ENCODE measurements at regions not wholly inside any gene's neighbourhood (a gene's known extent, or its start where the extent isn't known, plus 50 kb on each side); places are given as distances from the start of the nearest gene placed in this dataset.

- Histone ChIP-seq H3K27ac (no peak overlapping the region), H3K9me2 (ENCODE audit: insufficient read depth) (no peaks in the 10 kb centered on the region), H3K27me3 (ENCODE audit: insufficient read depth, low read depth) (no peaks in the 10 kb centered on the region), H3F3A (ENCODE audit: insufficient read depth, low read depth) (no peaks in the 10 kb centered on the region), H3K4me1 (replicated peaks; ENCODE audit: insufficient read depth) (no peaks in the 10 kb centered on the region), H3K79me2 (ENCODE audit: low read depth) (no peaks in the 10 kb centered on the region), H4K20me1 (ENCODE audit: insufficient read depth) (no peaks in the 10 kb centered on the region), H3K36me3 (ENCODE audit: low read depth) (no peaks in the 10 kb centered on the region), H3K4me3 (no peak overlapping the region), H3K4me2 (no peak overlapping the region), H2AFZ (no peak overlapping the region), H3K9me3 (ENCODE audit: insufficient read depth, low read depth) (no peaks in the 10 kb centered on the region; the same call in 1 of the 2 replicates)
- ChIA-PET POLR2A (ENCODE audit: unreplicated experiment) (no interaction called here), CTCF (no interaction called here)
- intact Hi-C loops (cut with micrococcal nuclease; ENCODE audit: unreplicated experiment), result no loop called here
- DNase-seq, result no peak
- TF ChIP-seq EZH2 (IDR thresholded peaks at IDR 0.05; ENCODE audit: low read depth) (no peak), CTCF (conservative IDR thresholded peaks at IDR 0.05) (no peak)
- no TSS peak for BruUV-seq (replicated peaks)
These were observed 285.6 kb upstream of the B3GALT2 start for GRCh38 chr1:193471981-193472380.

GRCh38 chr1:193463326-193463932 is 277.0 kb upstream of the B3GALT2 start:
- intact Hi-C loops (cut with micrococcal nuclease; ENCODE audit: unreplicated experiment), result no loop called here
- Histone ChIP-seq H3K27me3 (ENCODE audit: insufficient read depth, low read depth) (no peaks in the 10 kb centered on the region), H3K4me2 (no peak overlapping the region), H3K4me3 (no peak overlapping the region), H3K9me2 (ENCODE audit: insufficient read depth) (no peaks in the 10 kb centered on the region), H3K4me1 (replicated peaks; ENCODE audit: insufficient read depth) (no peaks in the 10 kb centered on the region), H3K27ac (no peak overlapping the region), H3K9me3 (ENCODE audit: insufficient read depth, low read depth) (no peaks in the 10 kb centered on the region; the same call in 1 of the 2 replicates), H3F3A (ENCODE audit: insufficient read depth, low read depth) (no peaks in the 10 kb centered on the region), H2AFZ (no peak overlapping the region), H3K79me2 (ENCODE audit: low read depth) (no peaks in the 10 kb centered on the region), H4K20me1 (ENCODE audit: insufficient read depth) (no peaks in the 10 kb centered on the region), H3K36me3 (ENCODE audit: low read depth) (no peaks in the 10 kb centered on the region)
- DNase-seq, result no peak
- POLR2A ChIA-PET (ENCODE audit: unreplicated experiment), result no interaction called here
- no TSS peak for BruUV-seq (replicated peaks)
- no peak for TF ChIP-seq CTCF (conservative IDR thresholded peaks at IDR 0.05)
- no peak for TF ChIP-seq EZH2 (IDR thresholded peaks at IDR 0.05; ENCODE audit: low read depth)
- CTCF ChIA-PET, result no interaction called here

GRCh38 chr1:193462629-193463320 is 276.4 kb upstream of the B3GALT2 start:
- Histone ChIP-seq H3K4me2 (peak overlapping the region; percentile 31), H3K4me1 (replicated peaks; ENCODE audit: insufficient read depth) (no peaks in the 10 kb centered on the region), H2AFZ (no peak overlapping the region), H3K9me2 (ENCODE audit: insufficient read depth) (no peaks in the 10 kb centered on the region), H4K20me1 (ENCODE audit: insufficient read depth) (no peaks in the 10 kb centered on the region), H3K79me2 (ENCODE audit: low read depth) (no peaks in the 10 kb centered on the region), H3K4me3 (no peak overlapping the region), H3K9me3 (ENCODE audit: insufficient read depth, low read depth) (no peaks in the 10 kb centered on the region), H3K36me3 (ENCODE audit: low read depth) (no peaks in the 10 kb centered on the region), H3K27ac (no peak overlapping the region), H3F3A (ENCODE audit: insufficient read depth, low read depth) (no peaks in the 10 kb centered on the region), H3K27me3 (ENCODE audit: insufficient read depth, low read depth) (no peaks in the 10 kb centered on the region)
- TF ChIP-seq EZH2 (IDR thresholded peaks at IDR 0.05; ENCODE audit: low read depth), result no peak
- no peak for TF ChIP-seq CTCF (conservative IDR thresholded peaks at IDR 0.05)
- DNase-seq, result peak in 1 of 2 experiments; percentile 3
- BruUV-seq (replicated peaks), result no TSS peak
- ChIA-PET POLR2A (ENCODE audit: unreplicated experiment) (no interaction called here), CTCF (no interaction called here)
- intact Hi-C loops (cut with micrococcal nuclease; ENCODE audit: unreplicated experiment), result no loop called here

Measured in PC-9 (cell line).